ENCODE measurements at regions not wholly inside any gene's neighbourhood (a gene's known extent, or its start where the extent isn't known, plus 50 kb on each side); places are given as distances from the start of the nearest gene placed in this dataset.

DNA sequence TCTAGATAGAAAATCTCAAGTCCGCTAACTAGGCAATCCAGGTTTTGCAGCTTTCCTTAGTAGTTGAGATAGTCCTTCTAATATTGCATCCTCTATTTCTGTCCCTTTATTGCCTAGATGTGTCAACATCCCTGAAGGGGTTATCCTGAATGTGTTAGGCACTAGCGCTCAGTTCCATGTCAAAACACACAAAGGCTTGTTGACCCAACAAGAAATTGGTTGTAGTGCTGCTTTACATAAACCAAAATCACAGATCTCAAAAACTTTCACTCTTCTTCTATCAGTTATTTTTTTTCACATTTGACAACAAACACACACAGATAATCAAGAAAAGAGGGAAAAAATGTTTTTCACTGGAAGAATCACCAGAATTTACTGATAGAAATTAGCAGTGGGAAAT lies 51.4 kb upstream of the SOX2 start:
- no peak overlapping the region for H3K4me3 ChIP-seq (ENCODE audit: low read depth, low read length)
- no peak for DNase-seq
- H3K36me3 ChIP-seq, result no peaks in the 10 kb centered on the region
- TF ChIP-seq, protein P1, sequence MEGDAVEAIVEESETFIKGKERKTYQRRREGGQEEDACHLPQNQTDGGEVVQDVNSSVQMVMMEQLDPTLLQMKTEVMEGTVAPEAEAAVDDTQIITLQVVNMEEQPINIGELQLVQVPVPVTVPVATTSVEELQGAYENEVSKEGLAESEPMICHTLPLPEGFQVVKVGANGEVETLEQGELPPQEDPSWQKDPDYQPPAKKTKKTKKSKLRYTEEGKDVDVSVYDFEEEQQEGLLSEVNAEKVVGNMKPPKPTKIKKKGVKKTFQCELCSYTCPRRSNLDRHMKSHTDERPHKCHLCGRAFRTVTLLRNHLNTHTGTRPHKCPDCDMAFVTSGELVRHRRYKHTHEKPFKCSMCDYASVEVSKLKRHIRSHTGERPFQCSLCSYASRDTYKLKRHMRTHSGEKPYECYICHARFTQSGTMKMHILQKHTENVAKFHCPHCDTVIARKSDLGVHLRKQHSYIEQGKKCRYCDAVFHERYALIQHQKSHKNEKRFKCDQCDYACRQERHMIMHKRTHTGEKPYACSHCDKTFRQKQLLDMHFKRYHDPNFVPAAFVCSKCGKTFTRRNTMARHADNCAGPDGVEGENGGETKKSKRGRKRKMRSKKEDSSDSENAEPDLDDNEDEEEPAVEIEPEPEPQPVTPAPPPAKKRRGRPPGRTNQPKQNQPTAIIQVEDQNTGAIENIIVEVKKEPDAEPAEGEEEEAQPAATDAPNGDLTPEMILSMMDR (IDR thresholded peaks at IDR 0.05; ENCODE audit: low read depth, low read length), result no peak
- H3K9me3 ChIP-seq (ENCODE audit: severe bottlenecking), result no peaks in the 10 kb centered on the region
- H3K27ac ChIP-seq, result no peak overlapping the region
- H3K27me3 ChIP-seq (ENCODE audit: insufficient read depth, low read depth, severe bottlenecking), result peaks cover 16% of the 10 kb centered on the region

DNA sequence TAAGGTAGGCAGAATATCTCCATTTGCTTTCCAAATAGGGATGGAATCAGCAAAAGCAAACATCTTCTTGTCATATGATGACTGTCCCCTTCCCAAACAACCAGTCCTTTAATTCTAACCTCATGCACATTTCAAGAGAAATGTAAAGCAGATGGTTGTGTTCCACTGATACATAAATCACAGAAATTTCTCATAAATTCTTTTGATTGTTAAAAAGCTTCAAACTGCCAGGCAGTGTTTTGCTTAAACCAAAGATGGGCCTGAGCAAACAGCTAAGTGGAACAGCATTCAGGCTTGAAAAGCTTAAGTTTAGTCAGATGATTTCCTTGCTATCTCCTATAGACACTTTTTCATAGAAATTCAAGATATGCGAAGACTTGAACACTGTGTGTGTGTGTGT lies 74.3 kb upstream of the SOX2 start:
- no peaks in the 10 kb centered on the region for H3K36me3 ChIP-seq
- no peaks in the 10 kb centered on the region for H3K9me3 ChIP-seq (ENCODE audit: severe bottlenecking)
- H3K27me3 ChIP-seq (ENCODE audit: insufficient read depth, low read depth, severe bottlenecking), result no peaks in the 10 kb centered on the region
- TF ChIP-seq, protein P1 (IDR thresholded peaks at IDR 0.05; ENCODE audit: low read depth, low read length), result no peak
- no peak overlapping the region for H3K4me3 ChIP-seq (ENCODE audit: low read depth, low read length)
- no peak overlapping the region for H3K27ac ChIP-seq
- DNase-seq, result no peak

DNA sequence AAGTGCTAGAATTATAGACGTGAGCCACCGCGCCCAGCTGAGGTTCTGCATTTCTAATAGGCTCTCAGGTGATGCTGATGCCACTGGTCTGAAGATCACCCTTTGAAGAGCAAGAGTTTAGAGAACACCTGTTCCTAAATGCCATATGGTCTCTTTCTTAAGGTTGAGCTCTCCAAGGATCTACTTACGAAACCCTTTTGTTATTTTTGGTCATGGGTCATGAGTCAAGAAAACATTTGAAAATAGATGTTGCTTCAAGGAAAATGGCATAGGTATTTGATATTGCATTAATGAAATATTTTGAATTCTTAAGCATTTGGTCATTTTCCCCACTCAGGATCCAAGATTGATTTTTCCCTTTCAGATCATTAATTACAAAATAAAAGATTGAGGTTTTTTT lies 74.7 kb upstream of the SOX2 start:
- TF ChIP-seq, protein P1 (IDR thresholded peaks at IDR 0.05; ENCODE audit: low read depth, low read length), result no peak
- no peaks in the 10 kb centered on the region for H3K27me3 ChIP-seq (ENCODE audit: insufficient read depth, low read depth, severe bottlenecking)
- no peak for DNase-seq
- H3K27ac ChIP-seq, result no peak overlapping the region
- H3K36me3 ChIP-seq, result no peaks in the 10 kb centered on the region
- no peak overlapping the region for H3K4me3 ChIP-seq (ENCODE audit: low read depth, low read length)
- no peaks in the 10 kb centered on the region for H3K9me3 ChIP-seq (ENCODE audit: severe bottlenecking)

DNA sequence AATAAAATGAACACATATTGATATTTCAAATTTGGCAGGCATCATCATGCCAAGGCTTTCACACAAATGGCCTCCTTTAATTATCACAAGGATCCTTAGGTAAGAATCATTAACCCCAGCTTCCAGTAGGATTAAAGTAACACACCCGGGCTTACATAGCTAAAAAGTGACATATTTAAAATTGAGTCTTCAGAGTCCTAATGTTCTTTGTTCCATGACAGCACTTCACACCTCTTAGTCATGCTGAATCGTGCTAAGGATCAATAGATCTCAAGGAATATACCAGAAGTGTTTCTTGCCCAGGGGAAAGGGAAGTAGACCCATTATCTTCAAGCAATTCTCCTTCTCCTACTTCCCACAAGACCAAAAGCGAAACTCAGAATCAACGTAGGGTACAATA lies 76.6 kb upstream of the SOX2 start:
- no peaks in the 10 kb centered on the region for H3K36me3 ChIP-seq
- no peak overlapping the region for H3K27ac ChIP-seq
- DNase-seq, result no peak
- H3K9me3 ChIP-seq (ENCODE audit: severe bottlenecking), result no peaks in the 10 kb centered on the region
- H3K4me3 ChIP-seq (ENCODE audit: low read depth, low read length), result no peak overlapping the region
- TF ChIP-seq, protein P1 (IDR thresholded peaks at IDR 0.05; ENCODE audit: low read depth, low read length), result no peak
- no peaks in the 10 kb centered on the region for H3K27me3 ChIP-seq (ENCODE audit: insufficient read depth, low read depth, severe bottlenecking)

DNA sequence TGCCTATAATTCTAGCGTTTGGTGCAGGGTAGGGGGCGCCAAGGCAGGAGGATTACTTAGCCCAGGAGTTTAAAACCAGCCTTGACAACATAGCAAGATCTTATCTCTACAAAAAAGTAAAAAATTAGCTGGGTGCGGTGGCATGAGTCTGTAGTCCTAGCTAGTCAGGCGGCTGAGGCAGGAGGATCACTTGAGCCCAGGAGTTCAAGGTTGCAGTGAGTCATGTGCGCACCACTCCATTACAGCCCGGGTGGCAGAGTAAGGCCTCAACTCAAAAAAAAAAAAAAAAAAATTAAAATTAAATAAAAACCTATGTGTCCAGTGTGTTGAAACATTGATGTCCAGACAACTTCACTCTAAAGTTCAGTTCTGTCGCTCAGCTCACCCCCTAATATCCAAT lies 78.2 kb upstream of the SOX2 start:
- TF ChIP-seq, protein P1 (IDR thresholded peaks at IDR 0.05; ENCODE audit: low read depth, low read length), result no peak
- no peak for DNase-seq
- no peaks in the 10 kb centered on the region for H3K27me3 ChIP-seq (ENCODE audit: insufficient read depth, low read depth, severe bottlenecking)
- H3K27ac ChIP-seq, result no peak overlapping the region
- H3K9me3 ChIP-seq (ENCODE audit: severe bottlenecking), result no peaks in the 10 kb centered on the region
- no peaks in the 10 kb centered on the region for H3K36me3 ChIP-seq
- no peak overlapping the region for H3K4me3 ChIP-seq (ENCODE audit: low read depth, low read length)

DNA sequence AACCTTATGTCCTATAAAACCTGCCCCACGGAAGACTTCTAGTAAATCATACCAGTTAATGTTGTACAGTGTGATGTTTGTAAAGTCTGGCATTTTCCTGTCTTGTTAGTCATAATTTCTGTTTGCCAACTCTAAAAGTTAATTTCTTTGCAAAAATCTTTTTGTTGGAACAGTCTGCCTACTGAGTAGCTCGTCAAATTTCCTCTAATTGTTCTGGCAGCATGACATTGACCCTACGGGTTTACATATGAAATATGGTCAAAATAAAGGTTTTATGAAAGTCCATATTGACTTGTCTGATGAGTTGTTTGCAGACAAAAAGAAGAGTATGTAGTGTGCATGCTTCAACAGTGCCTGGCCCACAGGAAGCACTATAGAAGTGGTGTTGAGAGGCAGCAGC lies 79.8 kb upstream of the SOX2 start:
- Histone ChIP-seq H3K36me3 (no peaks in the 10 kb centered on the region), H3K9me3 (ENCODE audit: severe bottlenecking) (no peaks in the 10 kb centered on the region), H3K4me3 (ENCODE audit: low read depth, low read length) (no peak overlapping the region), H3K27ac (no peak overlapping the region), H3K27me3 (ENCODE audit: insufficient read depth, low read depth, severe bottlenecking) (no peaks in the 10 kb centered on the region)
- DNase-seq, result no peak
- TF ChIP-seq, protein P1 (IDR thresholded peaks at IDR 0.05; ENCODE audit: low read depth, low read length), result no peak
